Choroid plexus epithelial cell (primary cell): ENCODE measurements at regions not wholly inside any gene's neighbourhood (a gene's known extent, or its start where the extent isn't known, plus 50 kb on each side); places are given as distances from the start of the nearest gene placed in this dataset.

Experiments
- DNase-seq: peaks from one replicate; pipeline ENCODE4 v3.0.0-alpha.2; 2010; ENCODE audit warnings: low read depth
- H3K4me3 ChIP-seq: 2 replicates; pipeline ENCODE4 v1.5.1; 2011; ENCODE audit warnings: low read depth, mild to moderate bottlenecking, control low read depth, low read length, moderate library complexity
- TF ChIP-seq, protein P1 (sequence below): conservative IDR thresholded peaks from 2 replicates; pipeline ENCODE4 v1.5.1; 2011; ENCODE audit warnings: low read depth, mild to moderate bottlenecking, control low read depth, inconsistent platforms, low read length, moderate library complexity

- no peak for DNase-seq
- no peak overlapping the region for H3K4me3 ChIP-seq
- TF ChIP-seq, protein P1, sequence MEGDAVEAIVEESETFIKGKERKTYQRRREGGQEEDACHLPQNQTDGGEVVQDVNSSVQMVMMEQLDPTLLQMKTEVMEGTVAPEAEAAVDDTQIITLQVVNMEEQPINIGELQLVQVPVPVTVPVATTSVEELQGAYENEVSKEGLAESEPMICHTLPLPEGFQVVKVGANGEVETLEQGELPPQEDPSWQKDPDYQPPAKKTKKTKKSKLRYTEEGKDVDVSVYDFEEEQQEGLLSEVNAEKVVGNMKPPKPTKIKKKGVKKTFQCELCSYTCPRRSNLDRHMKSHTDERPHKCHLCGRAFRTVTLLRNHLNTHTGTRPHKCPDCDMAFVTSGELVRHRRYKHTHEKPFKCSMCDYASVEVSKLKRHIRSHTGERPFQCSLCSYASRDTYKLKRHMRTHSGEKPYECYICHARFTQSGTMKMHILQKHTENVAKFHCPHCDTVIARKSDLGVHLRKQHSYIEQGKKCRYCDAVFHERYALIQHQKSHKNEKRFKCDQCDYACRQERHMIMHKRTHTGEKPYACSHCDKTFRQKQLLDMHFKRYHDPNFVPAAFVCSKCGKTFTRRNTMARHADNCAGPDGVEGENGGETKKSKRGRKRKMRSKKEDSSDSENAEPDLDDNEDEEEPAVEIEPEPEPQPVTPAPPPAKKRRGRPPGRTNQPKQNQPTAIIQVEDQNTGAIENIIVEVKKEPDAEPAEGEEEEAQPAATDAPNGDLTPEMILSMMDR, result no peak
These were observed 57.5 kb upstream of the MARCHF10 start for GRCh38 chr17:62865586-62865985.

DNA sequence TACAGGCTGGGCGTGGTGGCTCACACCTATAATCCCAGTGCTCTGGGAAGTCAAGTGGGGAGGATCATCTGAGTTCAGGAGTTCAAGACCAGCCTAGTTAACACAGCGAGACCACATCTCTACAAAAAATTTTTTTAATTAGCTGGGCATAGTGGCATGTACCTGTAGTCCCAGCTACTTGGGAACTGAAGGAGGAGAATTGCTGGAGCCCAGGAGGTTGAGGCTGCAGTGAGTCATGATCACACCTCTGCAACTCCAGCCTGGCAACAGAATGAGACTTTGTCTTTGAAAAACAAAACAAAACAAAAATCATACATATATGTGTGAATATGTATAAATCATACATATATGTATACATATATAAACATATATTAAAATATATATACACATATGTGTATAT lies 54.1 kb upstream of the MARCHF10 start:
- TF ChIP-seq, protein P1, result no peak
- H3K4me3 ChIP-seq, result no peak overlapping the region
- DNase-seq, result no peak

- no peak for DNase-seq
- H3K4me3 ChIP-seq, result no peak overlapping the region
- TF ChIP-seq, protein P1, result no peak
These were observed 53.1 kb upstream of the MARCHF10 start for GRCh38 chr17:62860962-62861873.

DNA sequence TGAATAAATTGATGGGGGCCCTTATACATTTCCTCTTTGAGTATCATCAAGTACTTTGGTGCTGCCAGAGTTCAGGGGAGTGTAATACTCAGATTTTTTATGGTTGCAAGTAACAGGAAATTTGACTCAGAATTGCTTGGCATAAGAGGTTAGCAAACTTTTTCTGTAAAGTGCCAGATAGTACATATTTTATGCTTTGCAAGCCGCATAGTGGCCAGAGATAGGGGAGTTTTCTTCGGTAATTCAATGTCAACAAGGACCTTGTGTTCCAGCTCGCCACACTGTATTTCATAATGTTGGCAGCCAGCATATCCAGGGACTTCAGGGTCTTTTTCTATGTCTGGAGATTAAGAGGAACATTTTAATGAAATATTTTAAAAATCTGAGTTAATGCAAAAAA lies 51.0 kb upstream of the MARCHF10 start:
- TF ChIP-seq, protein P1, result no peak
- peak; percentile 84 for DNase-seq
- no peak overlapping the region for H3K4me3 ChIP-seq
